Fibroblast of lung (primary cell): ENCODE measurements at regions not wholly inside any gene's neighbourhood (a gene's known extent, or its start where the extent isn't known, plus 50 kb on each side); places are given as distances from the start of the nearest gene placed in this dataset.

Experiments
- DNase-seq, 2 donors: peaks; one replicate each; pipeline versions ENCODE4 v3.0.0 to v3.0.0-alpha.2; 2010; ENCODE audit warnings: low read depth in 2 of 2
- H2AFZ ChIP-seq: 2 replicates; pipeline ENCODE4 v1.5.1; 2012; ENCODE audit warnings: low read length, control low read depth, inconsistent platforms
- H3K27ac ChIP-seq: 2 replicates; pipeline ENCODE4 v1.5.1; 2011; ENCODE audit warnings: low read length, control low read depth; ENCODE audit not compliant: insufficient read depth
- H3K27me3 ChIP-seq: 2 replicates; pipeline ENCODE4 v1.5.1; 2011; ENCODE audit warnings: mild to moderate bottlenecking, low read length; ENCODE audit not compliant: control insufficient read depth, insufficient read depth
- H3K36me3 ChIP-seq: 2 replicates; pipeline ENCODE4 v1.5.1; 2011; ENCODE audit warnings: low read length; ENCODE audit not compliant: control insufficient read depth, insufficient read depth
- H3K4me1 ChIP-seq: 2 replicates; pipeline ENCODE4 v1.5.1; 2011; ENCODE audit warnings: low read length; ENCODE audit not compliant: control insufficient read depth, insufficient read depth; ENCODE audit errors: extremely low read depth
- H3K4me2 ChIP-seq: 2 replicates; pipeline ENCODE4 v1.5.1; 2011; ENCODE audit warnings: low read length, control low read depth; ENCODE audit not compliant: insufficient read depth; ENCODE audit errors: extremely low read depth
- H3K4me3 ChIP-seq, 4 experiments: fragments of 200-600 bp in 1 of 4; sonication (generic) in 1 of 4; replicated peaks in 1 of 4; 2 replicates each; pipeline ENCODE4 v1.5.1; 2011 to 2016; ENCODE audit warnings: low read length in 4 of 4, low read depth in 3 of 4, mild to moderate bottlenecking in 3 of 4, control low read depth in 2 of 4, inconsistent platforms in 1 of 4, mixed read lengths in 1 of 4; ENCODE audit not compliant: insufficient read depth in 1 of 4; ENCODE audit errors: control extremely low read depth in 1 of 4
- H3K79me2 ChIP-seq: 2 replicates; pipeline ENCODE4 v1.5.1; 2012; ENCODE audit warnings: mild to moderate bottlenecking, low read length, inconsistent platforms; ENCODE audit not compliant: control insufficient read depth, insufficient read depth
- H3K9ac ChIP-seq: 2 replicates; pipeline ENCODE4 v1.5.1; 2011; ENCODE audit warnings: mild to moderate bottlenecking, low read length, control low read depth; ENCODE audit not compliant: insufficient read depth
- H3K9me3 ChIP-seq: 2 replicates; pipeline ENCODE4 v1.5.1; 2012; ENCODE audit warnings: low read depth, low read length; ENCODE audit not compliant: control insufficient read depth, insufficient read depth
- H4K20me1 ChIP-seq: 2 replicates; pipeline ENCODE4 v1.5.1; 2011; ENCODE audit warnings: low read length; ENCODE audit not compliant: control insufficient read depth, insufficient read depth; ENCODE audit errors: extremely low read depth
- EZH2 ChIP-seq: IDR thresholded peaks from 2 replicates; pipeline ENCODE4 v1.5.1; 2012; ENCODE audit warnings: low read length, control low read depth, mild to moderate bottlenecking; ENCODE audit errors: missing control alignments
- TF ChIP-seq, protein P1 (sequence below), 2 donors: IDR thresholded peaks in 1 of 2; conservative IDR thresholded peaks in 1 of 2; 1 replicate in 1 of 2; 2 replicates in 1 of 2; pipeline ENCODE4 v1.5.1; 2011 to 2012; ENCODE audit warnings: low read length in 2 of 2, control low read depth in 1 of 2, inconsistent platforms in 1 of 2, low read depth in 1 of 2, mild to moderate bottlenecking in 1 of 2

DNA sequence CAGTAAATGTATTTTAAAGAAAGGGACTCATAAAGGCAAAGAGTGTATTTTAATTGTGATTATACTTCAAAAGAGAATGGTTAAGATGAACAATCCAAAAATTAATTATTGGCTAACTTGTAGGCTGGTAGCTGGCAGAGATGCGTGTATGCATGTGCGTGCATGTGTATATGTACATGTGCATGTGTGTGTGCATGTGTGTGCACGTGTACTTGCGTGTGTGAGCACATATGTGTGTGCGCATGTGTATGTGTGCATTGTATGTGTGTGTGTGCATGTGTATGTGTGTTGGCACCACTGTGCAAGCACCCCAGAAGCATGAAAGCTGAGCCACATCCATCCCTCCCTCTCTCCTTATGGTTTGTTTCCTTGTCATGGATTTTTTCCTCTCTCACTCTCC is 83.0 kb upstream of the SLC1A3 start:
- H3K79me2 ChIP-seq: no peaks in the 10 kb centered on the region
- no peaks in the 10 kb centered on the region for H3K9me3 ChIP-seq
- no peak overlapping the region for H2AFZ ChIP-seq
- DNase-seq: no peak
- H3K27me3 ChIP-seq: no peaks in the 10 kb centered on the region
- no peak overlapping the region for H3K4me2 ChIP-seq
- no peak overlapping the region for H3K9ac ChIP-seq
- H3K27ac ChIP-seq: no peak overlapping the region
- H4K20me1 ChIP-seq: no peaks in the 10 kb centered on the region
- TF ChIP-seq, protein P1, sequence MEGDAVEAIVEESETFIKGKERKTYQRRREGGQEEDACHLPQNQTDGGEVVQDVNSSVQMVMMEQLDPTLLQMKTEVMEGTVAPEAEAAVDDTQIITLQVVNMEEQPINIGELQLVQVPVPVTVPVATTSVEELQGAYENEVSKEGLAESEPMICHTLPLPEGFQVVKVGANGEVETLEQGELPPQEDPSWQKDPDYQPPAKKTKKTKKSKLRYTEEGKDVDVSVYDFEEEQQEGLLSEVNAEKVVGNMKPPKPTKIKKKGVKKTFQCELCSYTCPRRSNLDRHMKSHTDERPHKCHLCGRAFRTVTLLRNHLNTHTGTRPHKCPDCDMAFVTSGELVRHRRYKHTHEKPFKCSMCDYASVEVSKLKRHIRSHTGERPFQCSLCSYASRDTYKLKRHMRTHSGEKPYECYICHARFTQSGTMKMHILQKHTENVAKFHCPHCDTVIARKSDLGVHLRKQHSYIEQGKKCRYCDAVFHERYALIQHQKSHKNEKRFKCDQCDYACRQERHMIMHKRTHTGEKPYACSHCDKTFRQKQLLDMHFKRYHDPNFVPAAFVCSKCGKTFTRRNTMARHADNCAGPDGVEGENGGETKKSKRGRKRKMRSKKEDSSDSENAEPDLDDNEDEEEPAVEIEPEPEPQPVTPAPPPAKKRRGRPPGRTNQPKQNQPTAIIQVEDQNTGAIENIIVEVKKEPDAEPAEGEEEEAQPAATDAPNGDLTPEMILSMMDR (conservative IDR thresholded peaks at IDR 0.05 in 1 of 2, IDR thresholded peaks at IDR 0.05 in 1 of 2; ENCODE audit: low read depth in 1 of 2, low read length in 2 of 2): no peak
- TF ChIP-seq EZH2: no peak
- H3K4me3 ChIP-seq: no peak overlapping the region
- H3K4me1 ChIP-seq: no peaks in the 10 kb centered on the region
- no peaks in the 10 kb centered on the region for H3K36me3 ChIP-seq

DNA sequence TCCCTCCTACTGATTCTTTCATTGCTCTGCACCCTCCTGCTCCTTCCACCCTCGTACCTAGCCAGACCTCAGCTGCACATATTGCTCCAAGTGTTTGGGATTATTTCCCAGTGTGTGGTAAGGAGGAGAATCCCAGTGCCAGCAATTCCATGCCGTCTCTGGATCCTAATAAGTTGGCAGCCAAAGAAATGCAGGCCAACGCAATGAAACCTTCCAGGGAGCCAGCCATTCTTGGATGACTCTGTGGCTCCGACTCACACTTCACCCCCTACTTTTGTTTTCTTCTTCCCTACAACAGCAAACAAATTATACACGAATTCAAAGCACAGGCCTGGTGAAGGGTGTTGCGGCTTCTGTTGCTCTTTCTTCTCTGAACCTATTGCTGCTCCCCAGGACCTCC is 82.5 kb upstream of the SLC1A3 start:
- no peaks in the 10 kb centered on the region for H3K27me3 ChIP-seq
- H3K4me1 ChIP-seq: no peaks in the 10 kb centered on the region
- DNase-seq: no peak
- H3K36me3 ChIP-seq: no peaks in the 10 kb centered on the region
- no peak overlapping the region for H3K4me3 ChIP-seq
- no peak overlapping the region for H3K4me2 ChIP-seq
- no peaks in the 10 kb centered on the region for H4K20me1 ChIP-seq
- H3K79me2 ChIP-seq: no peaks in the 10 kb centered on the region
- no peak overlapping the region for H3K27ac ChIP-seq
- H2AFZ ChIP-seq: no peak overlapping the region
- TF ChIP-seq, protein P1 (conservative IDR thresholded peaks at IDR 0.05 in 1 of 2, IDR thresholded peaks at IDR 0.05 in 1 of 2; ENCODE audit: low read depth in 1 of 2, low read length in 2 of 2): no peak
- TF ChIP-seq EZH2: no peak
- no peaks in the 10 kb centered on the region for H3K9me3 ChIP-seq
- H3K9ac ChIP-seq: no peak overlapping the region

DNA sequence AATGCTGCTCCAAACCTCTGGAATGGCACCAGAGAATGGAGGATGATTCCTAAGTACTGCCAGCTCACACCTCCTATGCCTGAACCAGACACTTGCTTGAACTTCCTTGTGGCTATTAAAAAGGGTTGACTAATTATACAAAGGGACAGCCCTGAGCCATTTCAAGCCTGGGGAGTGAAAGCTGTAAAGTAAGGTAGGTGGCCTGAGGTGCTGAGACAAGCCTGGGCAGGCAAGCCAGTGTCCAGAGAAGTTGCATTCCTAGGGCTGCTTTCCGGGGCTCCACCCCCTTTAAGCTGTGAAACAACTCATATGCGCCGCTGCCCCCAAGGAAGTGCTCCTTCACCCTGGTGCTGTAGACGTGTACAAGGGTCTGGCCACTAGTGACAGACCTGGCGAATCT is 79.9 kb upstream of the SLC1A3 start:
- no peaks in the 10 kb centered on the region for H3K36me3 ChIP-seq
- H2AFZ ChIP-seq: no peak overlapping the region
- TF ChIP-seq, protein P1 (conservative IDR thresholded peaks at IDR 0.05 in 1 of 2, IDR thresholded peaks at IDR 0.05 in 1 of 2; ENCODE audit: low read depth in 1 of 2, low read length in 2 of 2): no peak
- TF ChIP-seq EZH2: no peak
- no peaks in the 10 kb centered on the region for H3K27me3 ChIP-seq
- DNase-seq: no peak
- H3K4me1 ChIP-seq: no peaks in the 10 kb centered on the region
- no peaks in the 10 kb centered on the region for H3K79me2 ChIP-seq
- no peaks in the 10 kb centered on the region for H3K9me3 ChIP-seq
- no peak overlapping the region for H3K4me2 ChIP-seq
- no peak overlapping the region for H3K4me3 ChIP-seq
- H3K9ac ChIP-seq: no peak overlapping the region
- H4K20me1 ChIP-seq: no peaks in the 10 kb centered on the region
- no peak overlapping the region for H3K27ac ChIP-seq
